ENCODE measurements at regions not wholly inside any gene's neighbourhood (a gene's known extent, or its start where the extent isn't known, plus 50 kb on each side); places are given as distances from the start of the nearest gene placed in this dataset.

GRCh38 chr3:194023501-194024280 lies 112.3 kb upstream of the HES1 start:
- Histone ChIP-seq H3K36me3 (ENCODE audit: control insufficient read depth, insufficient read depth, low read length) (no peaks in the 10 kb centered on the region), H3K27me3 (ENCODE audit: control insufficient read depth, insufficient read depth, low read length) (no peaks in the 10 kb centered on the region), H3K4me3 (ENCODE audit: low read depth, low read length) (no peak overlapping the region)
- DNase-seq (ENCODE audit: low read depth) (no peak), FAIRE-seq (no peak)
- no peak for TF ChIP-seq CTCF (IDR thresholded peaks at IDR 0.05; ENCODE audit: insufficient read depth, low read length, severe bottlenecking)

- FAIRE-seq (peak; percentile 96), DNase-seq (ENCODE audit: low read depth) (no peak)
- Histone ChIP-seq H3K27me3 (ENCODE audit: control insufficient read depth, insufficient read depth, low read length) (no peaks in the 10 kb centered on the region), H3K36me3 (ENCODE audit: control insufficient read depth, insufficient read depth, low read length) (no peaks in the 10 kb centered on the region), H3K4me3 (ENCODE audit: low read depth, low read length) (no peak overlapping the region)
- no peak for TF ChIP-seq CTCF (IDR thresholded peaks at IDR 0.05; ENCODE audit: insufficient read depth, low read length, severe bottlenecking)
These were observed 110.8 kb upstream of the HES1 start for GRCh38 chr3:194025119-194025518.

- DNase-seq (ENCODE audit: low read depth), result no peak
- no peak for TF ChIP-seq CTCF (IDR thresholded peaks at IDR 0.05; ENCODE audit: insufficient read depth, low read length, severe bottlenecking)
- H3K4me3 ChIP-seq (ENCODE audit: low read depth, low read length), result no peak overlapping the region
- no peak for FAIRE-seq
- no peaks in the 10 kb centered on the region for H3K27me3 ChIP-seq (ENCODE audit: control insufficient read depth, insufficient read depth, low read length)
- no peaks in the 10 kb centered on the region for H3K36me3 ChIP-seq (ENCODE audit: control insufficient read depth, insufficient read depth, low read length)
These were observed 110.0 kb upstream of the HES1 start for GRCh38 chr3:194025951-194026350.

- no peak for FAIRE-seq
- TF ChIP-seq CTCF (IDR thresholded peaks at IDR 0.05; ENCODE audit: insufficient read depth, low read length, severe bottlenecking), result no peak
- no peak overlapping the region for H3K4me3 ChIP-seq (ENCODE audit: low read depth, low read length)
- no peak for DNase-seq (ENCODE audit: low read depth)
- H3K36me3 ChIP-seq (ENCODE audit: control insufficient read depth, insufficient read depth, low read length), result no peaks in the 10 kb centered on the region
- H3K27me3 ChIP-seq (ENCODE audit: control insufficient read depth, insufficient read depth, low read length), result no peaks in the 10 kb centered on the region
These were observed 107.4 kb upstream of the HES1 start for GRCh38 chr3:194028434-194029004.

GRCh38 chr3:194029846-194030245 lies 106.1 kb upstream of the HES1 start:
- no peak for TF ChIP-seq CTCF (IDR thresholded peaks at IDR 0.05; ENCODE audit: insufficient read depth, low read length, severe bottlenecking)
- no peak for FAIRE-seq

More at GRCh38 chr3:194029846-194030245, 106.1 kb upstream of the HES1 start:
- Histone ChIP-seq H3K27me3 (ENCODE audit: control insufficient read depth, insufficient read depth, low read length) (no peaks in the 10 kb centered on the region), H3K4me3 (ENCODE audit: low read depth, low read length) (no peak overlapping the region), H3K36me3 (ENCODE audit: control insufficient read depth, insufficient read depth, low read length) (no peaks in the 10 kb centered on the region)
- peak; percentile 52 for DNase-seq (ENCODE audit: low read depth)

All from bronchial epithelial cell (primary cell).